SK-N-SH (cell line): ENCODE measurements at regions not wholly inside any gene's neighbourhood (a gene's known extent, or its start where the extent isn't known, plus 50 kb on each side); places are given as distances from the start of the nearest gene placed in this dataset.

Experiments
- CTCF ChIP-seq: fragments of 200-600 bp; sonication (generic); IDR thresholded peaks from 2 replicates; pipeline ENCODE4 v1.6.1; 2017; ENCODE audit warnings: antibody characterized with exemption, mild to moderate bottlenecking, moderate library complexity
- EP300 ChIP-seq, 2 experiments: IDR thresholded peaks; 2 replicates each; pipeline versions ENCODE4 v1.4.0 to v1.6.1; 2012; ENCODE audit warnings: borderline replicate concordance in 1 of 2, low read depth in 1 of 2, low read length in 1 of 2
- EZH2phosphoT487 ChIP-seq: fragments of 200-600 bp; sonication (generic); IDR thresholded peaks from 2 replicates; pipeline ENCODE4 v1.6.1; 2017; ENCODE audit warnings: low read depth, mixed run types, mild to moderate bottlenecking, antibody characterized with exemption, moderate library complexity, borderline replicate concordance
- JUND ChIP-seq: IDR thresholded peaks from 2 replicates; pipeline ENCODE4 v1.4.0; 2012
- TAF1 ChIP-seq: IDR thresholded peaks from 2 replicates; pipeline ENCODE4 v1.6.1; 2012; ENCODE audit warnings: low read depth, mild to moderate bottlenecking, low read length, moderate library complexity, borderline replicate concordance
- USF2 ChIP-seq: fragments of 150-350 bp; IDR thresholded peaks from 2 replicates; pipeline ENCODE4 v1.6.1; 2017; ENCODE audit warnings: antibody characterized with exemption, low read length, low read depth, borderline replicate concordance
- YY1 ChIP-seq: IDR thresholded peaks from 2 replicates; pipeline ENCODE4 v1.4.0; 2012; ENCODE audit warnings: low read depth, mild to moderate bottlenecking
- TF ChIP-seq, protein P1 (sequence below): IDR thresholded peaks from 2 replicates; pipeline ENCODE4 v1.4.0; 2012; ENCODE audit warnings: low read depth, borderline replicate concordance

DNA sequence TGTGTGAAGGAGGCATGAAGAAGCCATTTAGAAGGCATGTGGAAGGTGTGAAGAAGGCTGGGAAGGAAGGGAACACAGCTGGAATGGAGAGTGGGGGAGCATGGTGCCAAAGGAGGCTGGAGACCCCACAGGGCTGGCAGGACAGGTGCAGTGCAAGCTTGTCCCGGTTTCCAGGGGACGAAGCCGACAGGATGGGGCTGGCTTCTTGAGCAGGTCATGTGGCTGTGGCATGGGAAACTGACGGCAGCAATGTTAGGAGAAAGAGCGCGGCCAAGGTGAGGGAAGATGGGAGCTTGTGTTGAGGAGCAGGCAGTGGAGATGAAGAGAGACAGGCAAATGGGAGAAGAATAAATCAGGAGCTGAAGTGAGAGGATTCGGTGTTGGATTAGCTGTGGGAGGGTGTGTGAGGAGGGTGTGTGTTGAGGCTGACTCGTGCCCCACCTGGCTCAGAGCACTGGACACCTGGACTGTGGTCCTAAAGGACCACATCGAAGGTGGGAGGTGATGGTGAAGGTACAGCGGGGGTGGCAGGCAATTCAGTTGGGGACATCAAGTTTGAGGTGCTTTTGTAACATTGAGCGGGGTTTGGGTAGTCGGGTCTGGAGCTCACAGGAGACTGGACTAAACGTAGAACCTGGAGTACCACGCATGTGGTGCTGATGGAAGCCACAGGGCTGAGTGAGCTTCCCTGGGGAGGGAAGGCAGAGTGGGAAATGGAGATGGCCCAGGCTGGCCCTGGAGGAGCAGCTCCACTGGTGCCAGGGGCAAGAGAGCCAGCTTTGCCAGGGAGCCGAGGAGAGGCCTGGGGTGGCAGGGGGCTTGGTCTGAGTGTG, 165.6 kb upstream of the HDAC4 start:
- TF ChIP-seq USF2 (no peak), JUND (no peak), EZH2phosphoT487 (no peak), CTCF (no peak), EP300 (IDR thresholded peaks at IDR 0.05; ENCODE audit: borderline replicate concordance in 1 of 2, low read depth in 1 of 2, low read length in 1 of 2) (no peak), YY1 (no peak), TAF1 (no peak)
- TF ChIP-seq, protein P1, sequence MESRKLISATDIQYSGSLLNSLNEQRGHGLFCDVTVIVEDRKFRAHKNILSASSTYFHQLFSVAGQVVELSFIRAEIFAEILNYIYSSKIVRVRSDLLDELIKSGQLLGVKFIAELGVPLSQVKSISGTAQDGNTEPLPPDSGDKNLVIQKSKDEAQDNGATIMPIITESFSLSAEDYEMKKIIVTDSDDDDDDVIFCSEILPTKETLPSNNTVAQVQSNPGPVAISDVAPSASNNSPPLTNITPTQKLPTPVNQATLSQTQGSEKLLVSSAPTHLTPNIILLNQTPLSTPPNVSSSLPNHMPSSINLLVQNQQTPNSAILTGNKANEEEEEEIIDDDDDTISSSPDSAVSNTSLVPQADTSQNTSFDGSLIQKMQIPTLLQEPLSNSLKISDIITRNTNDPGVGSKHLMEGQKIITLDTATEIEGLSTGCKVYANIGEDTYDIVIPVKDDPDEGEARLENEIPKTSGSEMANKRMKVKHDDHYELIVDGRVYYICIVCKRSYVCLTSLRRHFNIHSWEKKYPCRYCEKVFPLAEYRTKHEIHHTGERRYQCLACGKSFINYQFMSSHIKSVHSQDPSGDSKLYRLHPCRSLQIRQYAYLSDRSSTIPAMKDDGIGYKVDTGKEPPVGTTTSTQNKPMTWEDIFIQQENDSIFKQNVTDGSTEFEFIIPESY = no peak
